ENCODE measurements at regions not wholly inside any gene's neighbourhood (a gene's known extent, or its start where the extent isn't known, plus 50 kb on each side); places are given as distances from the start of the nearest gene placed in this dataset.

GRCh38 chr20:39576771-39577170 is 614.6 kb downstream of the DHX35 start:
- no peak for DNase-seq (ENCODE audit: low read depth in 2 of 2)

GRCh38 chr20:39574061-39574460 is 611.9 kb downstream of the DHX35 start:
- DNase-seq (ENCODE audit: low read depth in 2 of 2) = no peak

DNA sequence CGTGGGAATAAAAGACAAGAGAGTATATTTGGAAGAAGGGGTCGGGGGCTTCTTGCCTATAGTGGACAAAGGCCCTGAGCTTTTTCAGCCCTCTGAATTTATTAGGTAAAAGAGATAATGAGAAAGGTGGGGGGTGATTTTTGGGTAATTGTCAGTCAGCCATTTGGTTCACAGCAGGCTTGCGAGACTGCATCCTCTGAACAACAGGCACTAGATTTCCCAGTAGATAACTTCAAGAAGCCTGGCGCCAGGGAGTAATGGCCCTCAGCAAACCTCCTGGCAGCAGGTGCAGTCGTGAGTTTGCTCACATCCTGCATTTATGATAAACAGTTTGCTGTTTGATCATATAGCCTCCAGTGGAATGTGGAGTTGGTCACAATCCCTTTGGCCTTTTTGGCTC is 609.0 kb downstream of the DHX35 start:
- DNase-seq (ENCODE audit: low read depth in 2 of 2) = no peak

DNA sequence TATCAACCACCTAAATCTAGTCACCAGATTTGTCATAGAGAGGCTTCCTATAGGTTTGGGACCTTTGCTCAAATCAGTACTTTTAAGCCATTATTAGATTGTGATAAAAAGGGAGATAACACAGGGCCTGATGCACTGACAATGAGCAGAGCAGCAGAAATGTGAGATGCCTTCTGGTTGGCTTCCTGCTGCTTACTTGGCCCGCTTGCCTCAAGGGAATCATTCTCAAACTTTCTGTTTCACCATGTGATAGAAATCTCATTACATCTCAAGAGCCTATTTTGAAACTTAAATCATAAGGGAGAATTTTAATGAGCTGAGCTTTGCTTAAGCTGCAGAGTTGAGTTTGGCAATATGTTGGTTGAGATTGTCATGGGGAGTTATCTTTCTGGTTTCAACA is 606.0 kb downstream of the DHX35 start:
- DNase-seq (ENCODE audit: low read depth in 2 of 2) = no peak

DNA sequence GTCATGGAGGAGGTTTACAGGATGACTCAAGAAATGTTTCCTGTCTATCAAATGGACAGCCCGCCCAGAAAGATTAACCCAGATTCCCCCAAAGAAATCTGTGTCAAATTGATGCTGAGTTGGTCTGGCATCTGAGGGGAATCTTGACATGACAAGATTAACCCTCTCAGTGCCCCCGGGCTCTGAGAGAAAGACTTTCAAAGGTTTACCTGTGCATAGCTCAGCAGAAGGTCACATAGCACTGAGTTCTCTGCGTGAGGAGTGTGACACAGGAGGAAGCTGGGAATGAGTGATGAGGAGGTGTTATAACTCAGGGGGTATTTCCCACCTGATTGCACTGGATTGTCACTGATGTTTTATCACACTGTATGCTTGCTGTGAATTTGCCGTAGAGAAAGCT is 601.2 kb downstream of the DHX35 start:
- DNase-seq (ENCODE audit: low read depth in 2 of 2) = no peak

DNA sequence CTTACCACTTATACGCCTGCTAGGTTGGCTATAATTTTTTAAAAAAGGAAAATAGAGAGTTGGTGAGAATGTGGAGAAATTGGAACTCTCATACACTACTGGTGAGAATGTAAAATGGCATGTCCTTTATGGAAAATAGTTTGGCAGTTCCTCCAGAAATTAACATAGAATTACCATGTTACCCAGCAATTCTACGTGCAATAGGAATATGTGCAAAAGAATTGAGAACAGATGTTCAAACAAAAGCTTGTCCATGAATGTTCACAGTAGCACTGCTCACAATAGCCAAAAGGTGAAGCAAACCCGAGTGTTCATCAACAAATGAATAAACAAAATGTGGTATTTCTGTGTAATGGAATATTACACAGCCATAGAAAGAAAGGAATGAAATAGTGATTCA is 592.2 kb downstream of the DHX35 start:
- no peak for DNase-seq (ENCODE audit: low read depth in 2 of 2)

GRCh38 chr20:39553120-39553519 is 591.0 kb downstream of the DHX35 start:
- DNase-seq (ENCODE audit: low read depth in 2 of 2) = no peak

GRCh38 chr20:39549733-39550132 is 587.6 kb downstream of the DHX35 start:
- DNase-seq (ENCODE audit: low read depth in 2 of 2) = no peak

GRCh38 chr20:39547546-39548408 is 585.6 kb downstream of the DHX35 start:
- no peak for DNase-seq (ENCODE audit: low read depth in 2 of 2)

GRCh38 chr20:39541136-39541803 is 579.1 kb downstream of the DHX35 start:
- DNase-seq (ENCODE audit: low read depth in 2 of 2) = no peak

DNA sequence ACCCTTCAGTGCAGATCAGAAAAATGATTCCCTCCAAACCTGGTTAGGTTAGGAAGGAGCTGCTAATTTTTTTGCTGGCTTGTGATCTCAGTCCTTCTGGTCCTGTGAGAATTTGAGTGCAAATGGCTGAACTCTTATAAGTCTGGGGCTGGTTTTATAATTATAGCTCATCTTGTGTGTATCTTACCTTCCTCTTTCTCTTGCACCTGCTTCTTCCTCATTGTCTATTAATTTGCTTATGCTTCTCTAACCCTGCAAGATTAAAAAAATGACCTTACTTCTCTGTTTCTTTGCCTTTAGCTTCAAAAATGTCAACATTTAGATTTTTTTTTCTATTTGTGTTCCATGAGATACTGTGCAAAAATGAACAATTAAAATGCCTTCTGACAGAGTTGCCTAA is 576.2 kb downstream of the DHX35 start:
- DNase-seq (ENCODE audit: low read depth in 2 of 2) = no peak

- DNase-seq (ENCODE audit: low read depth in 2 of 2) = no peak
These were observed 573.2 kb downstream of the DHX35 start for GRCh38 chr20:39535301-39535700.

DNA sequence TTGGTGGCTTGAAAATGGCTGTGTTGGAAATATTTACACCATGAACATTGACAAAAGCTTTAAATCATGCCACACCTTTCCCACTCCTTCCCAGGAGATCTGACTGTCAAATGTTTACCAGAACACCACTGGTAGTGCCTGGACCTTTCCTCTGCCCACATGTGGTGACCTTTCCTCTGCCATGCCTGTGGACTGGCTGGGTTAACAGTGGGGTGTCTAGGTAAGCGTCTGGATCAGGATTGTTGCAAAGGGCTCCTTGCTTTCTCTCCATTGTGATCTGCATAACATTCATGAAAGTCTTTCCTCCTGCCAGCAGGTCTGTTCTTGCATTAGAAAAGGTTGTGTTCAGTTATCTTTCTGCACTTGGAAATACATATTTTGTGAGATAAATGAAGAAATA is 572.7 kb downstream of the DHX35 start:
- DNase-seq (ENCODE audit: low read depth in 2 of 2) = no peak

DNA sequence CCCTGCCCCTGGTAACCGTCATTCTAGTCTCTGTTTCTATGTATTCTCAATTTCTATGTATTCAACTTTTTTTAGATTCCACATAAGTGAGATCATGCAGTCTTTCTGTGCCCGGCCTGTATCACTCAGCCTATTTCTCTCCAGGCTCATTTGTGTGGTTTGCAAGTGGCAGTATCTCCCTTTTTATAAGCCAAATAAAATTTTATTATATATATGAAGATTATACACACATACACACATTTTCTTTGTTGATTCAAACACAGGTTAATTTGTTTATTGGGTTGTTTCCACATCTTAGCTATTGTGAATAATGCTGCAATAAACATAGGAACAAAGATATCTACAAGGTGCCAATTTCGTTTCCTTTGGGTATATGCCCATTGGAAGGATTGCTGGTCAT is 571.7 kb downstream of the DHX35 start:
- no peak for DNase-seq (ENCODE audit: low read depth in 2 of 2)

GRCh38 chr20:39532205-39532604 is 570.1 kb downstream of the DHX35 start:
- no peak for DNase-seq (ENCODE audit: low read depth in 2 of 2)

- no peak for DNase-seq (ENCODE audit: low read depth in 2 of 2)
These were observed 566.3 kb downstream of the DHX35 start for GRCh38 chr20:39528436-39528835.

DNA sequence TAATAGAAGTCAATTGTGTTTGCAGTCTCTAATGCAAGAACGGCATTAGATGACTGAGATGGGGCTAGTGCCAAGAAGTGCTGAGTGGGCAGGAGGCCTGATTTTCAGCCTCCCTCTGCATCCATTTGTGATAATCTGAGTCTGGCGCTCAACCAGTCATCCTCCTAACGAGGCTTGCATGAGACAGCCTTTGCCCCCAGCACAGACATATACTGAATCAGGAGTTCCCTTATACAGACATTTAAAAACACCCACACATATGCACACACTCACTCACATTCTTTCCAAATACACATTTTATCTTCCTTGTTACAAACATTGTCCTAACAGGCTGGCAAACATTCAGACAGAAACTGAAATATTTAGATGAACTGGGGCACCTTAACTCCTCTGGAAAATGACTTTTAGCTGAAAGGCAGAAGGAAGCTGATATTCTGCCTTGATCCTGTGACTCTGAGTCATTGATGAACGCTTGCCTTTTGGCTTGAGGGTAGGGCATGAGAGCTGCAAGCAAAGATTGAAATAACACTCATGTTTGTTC is 562.3 kb downstream of the DHX35 start:
- DNase-seq (ENCODE audit: low read depth in 2 of 2) = no peak

DNA sequence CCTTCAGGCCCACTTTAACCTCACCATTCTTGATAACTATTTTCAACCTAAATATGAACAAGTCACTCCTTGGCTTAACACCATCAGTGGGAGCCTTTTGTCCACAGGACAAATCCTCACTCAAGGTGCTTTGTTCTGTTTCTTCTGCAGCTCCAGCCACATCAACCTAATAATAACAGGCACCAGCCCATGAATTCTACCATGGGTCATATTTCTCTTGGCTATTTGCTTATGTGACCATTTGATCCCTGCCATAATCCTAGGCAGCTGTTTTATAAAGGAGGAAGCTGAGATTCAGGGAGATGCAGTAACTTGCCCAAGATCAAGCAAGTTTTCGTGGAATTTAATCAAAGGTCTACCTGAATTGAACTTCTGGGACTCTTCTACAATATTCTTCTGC is 561.3 kb downstream of the DHX35 start:
- DNase-seq (ENCODE audit: low read depth in 2 of 2) = no peak

DNA sequence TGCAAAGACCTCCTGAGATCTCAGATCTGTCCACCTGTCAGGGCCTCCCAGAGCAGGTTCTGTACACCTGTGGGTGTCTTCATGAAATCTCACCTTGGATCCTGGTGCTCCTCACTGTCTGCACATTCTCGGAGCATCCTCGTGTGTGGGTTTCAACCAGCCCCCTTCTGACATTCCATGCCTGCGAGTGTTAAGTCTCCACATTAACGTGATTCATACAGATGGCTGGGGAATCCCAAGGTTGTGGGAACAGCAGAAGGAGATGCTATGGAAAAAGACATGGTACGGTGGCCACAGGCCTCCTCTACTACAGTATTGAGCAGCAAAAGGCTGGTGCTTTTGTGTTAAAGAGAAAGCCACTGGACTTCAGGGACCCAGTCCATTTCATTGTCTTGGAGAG is 556.5 kb downstream of the DHX35 start:
- no peak for DNase-seq (ENCODE audit: low read depth in 2 of 2)

- no peak for DNase-seq (ENCODE audit: low read depth in 2 of 2)
These were observed 554.8 kb downstream of the DHX35 start for GRCh38 chr20:39516964-39517363.

DNA sequence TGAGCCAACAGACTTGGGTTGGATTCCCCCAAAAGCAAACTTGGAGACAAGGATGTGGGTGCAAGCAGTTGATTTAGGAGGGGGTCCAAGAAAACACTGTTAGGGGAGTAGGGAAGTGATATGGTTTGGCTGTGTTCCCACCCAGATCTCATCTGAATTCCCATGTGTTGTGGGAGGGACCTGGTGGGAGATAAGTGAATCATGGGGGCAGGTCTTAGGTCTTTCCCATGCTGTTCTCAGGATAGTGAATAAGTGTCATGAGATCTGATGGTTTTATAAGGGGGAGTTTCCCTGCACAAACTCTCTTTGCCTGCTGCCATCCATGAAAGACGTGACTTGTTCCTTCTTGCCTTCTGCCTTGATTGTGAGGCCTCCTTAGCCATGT is 542.6 kb downstream of the DHX35 start:
- DNase-seq (ENCODE audit: low read depth in 2 of 2) = no peak

DNA sequence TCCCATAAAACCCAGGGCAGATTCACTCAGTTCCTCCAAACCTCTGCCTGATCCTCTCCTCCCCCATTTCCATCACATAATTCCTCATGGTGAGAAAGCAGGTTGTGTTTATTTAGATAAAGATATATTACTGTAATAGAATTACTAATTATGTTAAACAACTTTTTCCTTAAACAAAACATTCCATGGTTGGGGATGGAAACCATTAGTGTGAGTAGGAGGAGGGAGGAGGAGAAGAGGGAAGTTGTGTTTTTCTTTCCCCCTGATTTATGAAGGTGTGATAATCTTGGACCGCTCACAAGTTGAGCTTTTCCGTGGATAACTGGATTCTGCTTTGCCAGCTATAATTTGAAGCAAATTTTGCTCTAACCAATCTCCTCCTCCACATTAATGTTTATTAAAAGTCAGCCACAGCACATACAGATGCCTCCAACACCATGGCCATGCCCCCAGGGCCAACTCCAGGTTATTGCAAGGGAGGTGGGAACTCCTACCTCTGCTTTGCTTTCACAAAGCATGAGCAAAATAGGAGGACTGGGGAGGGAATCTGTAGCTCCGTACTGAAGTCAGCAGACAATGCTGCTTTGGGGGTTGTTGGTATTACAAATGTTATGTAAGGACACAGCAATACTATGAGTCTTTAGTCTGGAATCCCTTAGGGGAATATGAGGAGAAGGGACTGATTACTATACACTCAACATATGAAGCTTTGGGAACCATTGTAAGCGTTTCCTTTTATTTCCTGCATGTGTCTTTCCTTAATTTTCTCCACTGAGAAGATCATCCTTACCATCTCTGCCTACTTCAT is 542.0 kb downstream of the DHX35 start:
- no peak for DNase-seq (ENCODE audit: low read depth in 2 of 2)
